ENCODE measurements at regions not wholly inside any gene's neighbourhood (a gene's known extent, or its start where the extent isn't known, plus 50 kb on each side); places are given as distances from the start of the nearest gene placed in this dataset.

DNA sequence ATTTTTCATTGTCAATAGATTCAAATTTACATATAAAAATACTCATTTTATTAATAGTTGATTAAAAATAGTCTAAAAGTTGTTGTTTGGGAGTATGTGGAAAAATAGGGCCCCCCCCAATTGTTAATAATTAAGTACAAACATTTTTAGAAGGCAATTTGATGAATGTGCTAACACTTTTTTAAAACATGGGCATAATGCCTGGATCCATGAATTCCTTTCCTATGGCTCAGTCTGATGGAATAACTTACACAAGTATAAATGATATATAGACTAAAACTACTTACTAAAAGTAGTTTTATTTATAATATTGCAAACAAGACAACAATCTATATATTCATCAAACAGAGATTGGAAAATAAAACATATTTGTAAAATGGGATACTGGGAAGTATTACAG, 247.2 kb upstream of the LRRN1 start:
- no peaks in the 10 kb centered on the region for H3K4me1 Mint-ChIP-seq
- no peaks in the 10 kb centered on the region for H3K27me3 Mint-ChIP-seq
- no peak overlapping the region for H3K4me3 Mint-ChIP-seq
- no peak for DNase-seq
- H3K36me3 Mint-ChIP-seq (ENCODE audit: low read depth), result no peaks in the 10 kb centered on the region
- intact Hi-C loops (cut with micrococcal nuclease), result no loop called here
- H3K27ac Mint-ChIP-seq, result no peak overlapping the region
- H3K9me3 Mint-ChIP-seq, result no peaks in the 10 kb centered on the region

GRCh38 chr3:3545360-3545759, 253.9 kb upstream of the LRRN1 start:
- H3K9me3 Mint-ChIP-seq, result no peaks in the 10 kb centered on the region
- H3K4me3 Mint-ChIP-seq, result no peak overlapping the region
- intact Hi-C loops (cut with micrococcal nuclease), result no loop called here

GRCh38 chr3:3538451-3538850, 260.8 kb upstream of the LRRN1 start:
- Mint-ChIP-seq H3K9me3 (no peaks in the 10 kb centered on the region), H3K27ac (no peak overlapping the region), H3K27me3 (no peaks in the 10 kb centered on the region), H3K4me1 (no peaks in the 10 kb centered on the region), H3K4me3 (no peak overlapping the region), H3K36me3 (ENCODE audit: low read depth) (no peaks in the 10 kb centered on the region)
- DNase-seq, result no peak
- intact Hi-C loops (cut with micrococcal nuclease), result no loop called here

More at GRCh38 chr3:3545360-3545759, 253.9 kb upstream of the LRRN1 start:
- H3K27me3 Mint-ChIP-seq, result no peaks in the 10 kb centered on the region
- DNase-seq, result no peak
- H3K4me1 Mint-ChIP-seq, result no peaks in the 10 kb centered on the region
- H3K27ac Mint-ChIP-seq, result no peak overlapping the region
- no peaks in the 10 kb centered on the region for H3K36me3 Mint-ChIP-seq (ENCODE audit: low read depth)

- H3K27ac Mint-ChIP-seq, result no peak overlapping the region
- no peak for DNase-seq
- no peaks in the 10 kb centered on the region for H3K36me3 Mint-ChIP-seq (ENCODE audit: low read depth)
- H3K9me3 Mint-ChIP-seq, result no peaks in the 10 kb centered on the region
- H3K4me3 Mint-ChIP-seq, result no peak overlapping the region
- H3K27me3 Mint-ChIP-seq, result no peaks in the 10 kb centered on the region
- intact Hi-C loops (cut with micrococcal nuclease), result no loop called here
- peaks cover 2% of the 10 kb centered on the region for H3K4me1 Mint-ChIP-seq
These were observed 266.7 kb upstream of the LRRN1 start for GRCh38 chr3:3532508-3532907.

DNA sequence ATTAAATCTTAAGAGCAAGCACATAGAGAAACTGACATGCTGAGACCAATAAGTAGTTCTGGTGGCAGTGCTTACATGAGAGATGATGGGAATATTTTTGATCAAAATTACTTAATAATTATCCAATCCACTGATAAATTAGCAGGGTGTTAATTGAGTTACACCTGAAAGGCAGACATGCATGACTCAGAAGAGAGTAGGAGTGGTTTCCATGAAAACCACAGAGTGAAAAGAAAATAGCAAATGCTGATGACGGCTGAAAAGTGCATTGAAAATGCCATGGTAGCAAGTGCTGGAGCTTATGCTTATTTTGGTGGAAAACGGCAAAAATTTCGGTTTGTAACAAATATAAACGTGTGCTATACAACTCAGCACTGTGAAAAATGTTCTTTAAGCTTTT, 267.8 kb upstream of the LRRN1 start:
- Mint-ChIP-seq H3K27me3 (no peaks in the 10 kb centered on the region), H3K9me3 (no peaks in the 10 kb centered on the region), H3K4me1 (peaks cover 2% of the 10 kb centered on the region), H3K36me3 (ENCODE audit: low read depth) (no peaks in the 10 kb centered on the region), H3K27ac (no peak overlapping the region), H3K4me3 (no peak overlapping the region)
- DNase-seq, result no peak
- intact Hi-C loops (cut with micrococcal nuclease), result no loop called here

DNA sequence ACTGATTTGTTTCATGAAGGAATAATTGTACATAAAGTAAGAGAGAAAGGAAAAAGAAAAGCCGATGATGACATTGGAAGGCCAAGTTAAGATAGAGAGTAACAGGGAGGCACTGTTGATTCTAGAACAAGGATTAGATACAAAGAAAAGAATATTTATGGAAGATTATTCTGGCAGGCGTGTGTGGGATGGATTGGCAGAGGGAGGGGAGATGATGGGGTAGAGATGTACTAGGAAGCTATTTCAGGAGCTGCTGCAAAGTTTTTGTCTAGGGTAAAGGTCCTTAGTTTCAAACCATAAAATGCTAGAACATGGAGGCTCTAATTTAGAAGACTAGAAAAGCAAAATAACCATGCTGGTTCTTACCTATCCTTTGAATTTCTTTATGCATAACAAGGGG, 280.0 kb upstream of the LRRN1 start:
- Mint-ChIP-seq H3K4me3 (no peak overlapping the region), H3K9me3 (no peaks in the 10 kb centered on the region), H3K36me3 (ENCODE audit: low read depth) (no peaks in the 10 kb centered on the region), H3K27ac (no peak overlapping the region), H3K4me1 (no peaks in the 10 kb centered on the region), H3K27me3 (no peaks in the 10 kb centered on the region)
- intact Hi-C loops (cut with micrococcal nuclease), result no loop called here
- no peak for DNase-seq

DNA sequence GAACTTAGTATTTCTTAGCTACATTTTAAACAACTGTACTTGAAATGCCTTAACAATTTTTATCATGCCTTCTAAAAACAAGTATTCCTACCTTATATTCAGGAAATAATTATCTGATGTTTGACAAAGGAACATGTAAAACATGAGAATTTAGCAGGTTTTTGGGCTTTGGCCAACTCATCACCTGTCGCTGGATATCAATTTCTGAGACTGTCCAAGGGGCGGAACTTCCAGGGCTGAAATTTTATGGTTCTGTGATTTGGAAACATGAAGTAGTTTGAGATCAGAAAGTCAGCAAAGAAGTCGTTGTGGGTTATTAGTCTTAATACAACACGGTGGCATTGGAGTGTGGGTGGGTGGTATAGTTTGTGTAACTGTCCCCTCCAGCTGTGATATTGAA, 282.2 kb upstream of the LRRN1 start:
- intact Hi-C loops (cut with micrococcal nuclease), result no loop called here

GRCh38 chr3:3516384-3516783, 282.8 kb upstream of the LRRN1 start:
- Mint-ChIP-seq H3K36me3 (ENCODE audit: low read depth) (no peaks in the 10 kb centered on the region), H3K4me3 (no peak overlapping the region), H3K9me3 (no peaks in the 10 kb centered on the region), H3K27me3 (no peaks in the 10 kb centered on the region), H3K27ac (no peak overlapping the region), H3K4me1 (no peaks in the 10 kb centered on the region)
- no peak for DNase-seq
- intact Hi-C loops (cut with micrococcal nuclease), result no loop called here

More for the DNA sequence above, 282.2 kb upstream of the LRRN1 start:
- no peaks in the 10 kb centered on the region for H3K27me3 Mint-ChIP-seq
- no peaks in the 10 kb centered on the region for H3K9me3 Mint-ChIP-seq
- no peak overlapping the region for H3K4me3 Mint-ChIP-seq
- DNase-seq, result no peak
- H3K36me3 Mint-ChIP-seq (ENCODE audit: low read depth), result no peaks in the 10 kb centered on the region
- no peak overlapping the region for H3K27ac Mint-ChIP-seq
- H3K4me1 Mint-ChIP-seq, result no peaks in the 10 kb centered on the region

- Mint-ChIP-seq H3K4me3 (no peak overlapping the region), H3K4me1 (no peaks in the 10 kb centered on the region), H3K27me3 (no peaks in the 10 kb centered on the region), H3K9me3 (no peaks in the 10 kb centered on the region), H3K36me3 (ENCODE audit: low read depth) (no peaks in the 10 kb centered on the region), H3K27ac (no peak overlapping the region)
- intact Hi-C loops (cut with micrococcal nuclease), result no loop called here
- no peak for DNase-seq
These were observed 289.6 kb upstream of the LRRN1 start for GRCh38 chr3:3509665-3510064.

GRCh38 chr3:3504686-3505085, 294.5 kb upstream of the LRRN1 start:
- DNase-seq, result no peak
- no peaks in the 10 kb centered on the region for H3K4me1 Mint-ChIP-seq
- no peaks in the 10 kb centered on the region for H3K27me3 Mint-ChIP-seq
- H3K36me3 Mint-ChIP-seq (ENCODE audit: low read depth), result no peaks in the 10 kb centered on the region
- H3K9me3 Mint-ChIP-seq, result no peaks in the 10 kb centered on the region
- intact Hi-C loops (cut with micrococcal nuclease), result no loop called here
- no peak overlapping the region for H3K4me3 Mint-ChIP-seq
- H3K27ac Mint-ChIP-seq, result no peak overlapping the region

DNA sequence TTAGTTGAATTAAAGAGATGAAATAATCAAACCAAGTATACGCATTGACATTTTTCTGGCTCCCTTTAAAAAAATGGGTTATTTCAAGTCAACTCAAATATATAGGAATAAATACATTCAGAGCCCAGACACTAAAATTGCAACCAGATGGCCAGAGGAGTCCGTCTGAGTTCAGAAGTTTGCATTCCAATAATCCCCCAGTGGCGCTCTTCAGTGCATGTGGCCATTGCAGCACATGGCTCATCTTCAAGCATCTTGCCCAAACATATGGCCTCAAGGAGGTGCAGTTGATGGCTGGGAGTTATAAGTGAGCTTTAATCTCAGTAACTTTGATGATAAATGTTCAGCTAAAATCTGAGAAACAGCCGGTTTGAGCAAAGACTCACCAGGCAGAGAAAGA, 295.8 kb upstream of the LRRN1 start:
- DNase-seq, result no peak
- Mint-ChIP-seq H3K4me1 (no peaks in the 10 kb centered on the region), H3K4me3 (no peak overlapping the region), H3K27me3 (no peaks in the 10 kb centered on the region), H3K36me3 (ENCODE audit: low read depth) (no peaks in the 10 kb centered on the region), H3K27ac (no peak overlapping the region), H3K9me3 (no peaks in the 10 kb centered on the region)
- intact Hi-C loops (cut with micrococcal nuclease), result no loop called here

GRCh38 chr3:3499987-3500386, 299.2 kb upstream of the LRRN1 start:
- no peaks in the 10 kb centered on the region for H3K36me3 Mint-ChIP-seq (ENCODE audit: low read depth)
- H3K4me1 Mint-ChIP-seq, result no peaks in the 10 kb centered on the region
- no peaks in the 10 kb centered on the region for H3K9me3 Mint-ChIP-seq
- no peaks in the 10 kb centered on the region for H3K27me3 Mint-ChIP-seq
- intact Hi-C loops (cut with micrococcal nuclease), result no loop called here
- H3K4me3 Mint-ChIP-seq, result no peak overlapping the region
- no peak overlapping the region for H3K27ac Mint-ChIP-seq
- DNase-seq, result no peak

GRCh38 chr3:3499012-3499562, 300.1 kb upstream of the LRRN1 start:
- H3K36me3 Mint-ChIP-seq (ENCODE audit: low read depth), result no peaks in the 10 kb centered on the region
- H3K9me3 Mint-ChIP-seq, result no peaks in the 10 kb centered on the region
- no peak overlapping the region for H3K27ac Mint-ChIP-seq
- H3K4me3 Mint-ChIP-seq, result no peak overlapping the region
- no peaks in the 10 kb centered on the region for H3K4me1 Mint-ChIP-seq
- no peaks in the 10 kb centered on the region for H3K27me3 Mint-ChIP-seq
- intact Hi-C loops (cut with micrococcal nuclease), result no loop called here
- no peak for DNase-seq

DNA sequence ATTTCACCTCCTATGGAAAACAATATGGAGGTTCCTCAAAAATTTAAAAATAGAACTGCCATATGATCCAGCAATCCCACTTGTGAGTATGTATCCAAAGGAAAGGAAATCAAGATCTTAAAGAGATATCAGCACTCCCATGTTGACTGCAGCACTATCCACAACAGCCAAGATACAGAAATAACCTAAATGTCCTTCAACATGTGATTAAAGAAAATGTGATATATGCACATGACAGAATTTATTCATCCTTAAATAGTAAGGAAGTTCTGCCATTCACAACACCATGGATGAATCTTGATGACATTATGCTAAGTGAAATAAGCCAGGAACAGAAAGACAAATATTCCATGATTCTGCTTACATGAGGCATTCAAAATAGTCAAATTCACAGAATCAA, 303.6 kb upstream of the LRRN1 start:
- Mint-ChIP-seq H3K36me3 (ENCODE audit: low read depth) (no peaks in the 10 kb centered on the region), H3K4me3 (no peak overlapping the region), H3K27ac (no peak overlapping the region), H3K27me3 (no peaks in the 10 kb centered on the region), H3K9me3 (peaks cover 12% of the 10 kb centered on the region), H3K4me1 (no peaks in the 10 kb centered on the region)
- intact Hi-C loops (cut with micrococcal nuclease), result no loop called here
- DNase-seq, result no peak

GRCh38 chr3:3476669-3477068, 297.2 kb upstream of the CRBN start:
- no peaks in the 10 kb centered on the region for H3K4me1 Mint-ChIP-seq
- H3K27ac Mint-ChIP-seq, result no peak overlapping the region
- H3K27me3 Mint-ChIP-seq, result no peaks in the 10 kb centered on the region
- H3K36me3 Mint-ChIP-seq (ENCODE audit: low read depth), result no peaks in the 10 kb centered on the region
- intact Hi-C loops (cut with micrococcal nuclease), result no loop called here
- no peak for DNase-seq
- no peaks in the 10 kb centered on the region for H3K9me3 Mint-ChIP-seq
- H3K4me3 Mint-ChIP-seq, result no peak overlapping the region
